ENCODE measurements at regions not wholly inside any gene's neighbourhood (a gene's known extent, or its start where the extent isn't known, plus 50 kb on each side); places are given as distances from the start of the nearest gene placed in this dataset.

DNA sequence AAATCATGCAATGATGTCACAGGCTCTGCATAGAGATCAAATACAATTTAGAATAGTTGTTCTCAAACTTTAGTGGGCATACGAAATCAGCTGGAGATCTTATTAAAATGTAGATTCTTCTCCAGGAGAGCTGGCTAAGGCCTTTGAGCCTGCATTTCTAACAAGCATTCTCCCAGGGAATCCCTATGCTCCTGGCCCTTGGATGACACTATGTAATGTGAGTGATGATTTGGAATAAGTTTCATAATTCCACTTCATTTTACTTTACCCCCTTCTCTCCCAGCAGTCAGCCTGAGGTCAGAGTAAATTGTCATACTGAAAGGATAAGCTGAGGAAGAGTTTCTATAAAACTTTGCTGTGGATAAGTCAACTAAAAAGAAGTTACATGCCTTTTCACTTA, 189.1 kb downstream of the UBE2E3 start:
- TF ChIP-seq, protein P1, sequence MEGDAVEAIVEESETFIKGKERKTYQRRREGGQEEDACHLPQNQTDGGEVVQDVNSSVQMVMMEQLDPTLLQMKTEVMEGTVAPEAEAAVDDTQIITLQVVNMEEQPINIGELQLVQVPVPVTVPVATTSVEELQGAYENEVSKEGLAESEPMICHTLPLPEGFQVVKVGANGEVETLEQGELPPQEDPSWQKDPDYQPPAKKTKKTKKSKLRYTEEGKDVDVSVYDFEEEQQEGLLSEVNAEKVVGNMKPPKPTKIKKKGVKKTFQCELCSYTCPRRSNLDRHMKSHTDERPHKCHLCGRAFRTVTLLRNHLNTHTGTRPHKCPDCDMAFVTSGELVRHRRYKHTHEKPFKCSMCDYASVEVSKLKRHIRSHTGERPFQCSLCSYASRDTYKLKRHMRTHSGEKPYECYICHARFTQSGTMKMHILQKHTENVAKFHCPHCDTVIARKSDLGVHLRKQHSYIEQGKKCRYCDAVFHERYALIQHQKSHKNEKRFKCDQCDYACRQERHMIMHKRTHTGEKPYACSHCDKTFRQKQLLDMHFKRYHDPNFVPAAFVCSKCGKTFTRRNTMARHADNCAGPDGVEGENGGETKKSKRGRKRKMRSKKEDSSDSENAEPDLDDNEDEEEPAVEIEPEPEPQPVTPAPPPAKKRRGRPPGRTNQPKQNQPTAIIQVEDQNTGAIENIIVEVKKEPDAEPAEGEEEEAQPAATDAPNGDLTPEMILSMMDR (IDR thresholded peaks at IDR 0.05): no peak
- no peak for TF ChIP-seq EP300 (IDR thresholded peaks at IDR 0.05)
- no peak for TF ChIP-seq POLR2A (IDR thresholded peaks at IDR 0.05)
